22Rv1 (cell line): ENCODE measurements at regions not wholly inside any gene's neighbourhood (a gene's known extent, or its start where the extent isn't known, plus 50 kb on each side); places are given as distances from the start of the nearest gene placed in this dataset.
"Not testable (repeated sequence)": the region's sequence is repeated elsewhere in the genome, so short reads cannot be mapped to it uniquely, and the experiment has no call there.

Experiments
- H3K27ac ChIP-seq: fragments of 450-650 bp; 2 replicates; pipeline ENCODE4 v1.5.1; 2017
- CTCF ChIP-seq: fragments of 450-650 bp; IDR thresholded peaks from 2 replicates; pipeline ENCODE4 v1.5.1; 2017; ENCODE audit warnings: mild to moderate bottlenecking
- ZFX ChIP-seq: fragments of 450-650 bp; IDR thresholded peaks from 2 replicates; pipeline ENCODE4 v1.6.1; 2017; ENCODE audit warnings: antibody characterized with exemption, borderline replicate concordance

GRCh38 chrX:96102997-96103396, 581.6 kb upstream of the DIAPH2 start:
- no peak for TF ChIP-seq CTCF
- no peak for TF ChIP-seq ZFX
- H3K27ac ChIP-seq = no peak overlapping the region

- H3K27ac ChIP-seq = no peak overlapping the region
- no peak for TF ChIP-seq ZFX
- no peak for TF ChIP-seq CTCF
These were observed 572.0 kb upstream of the DIAPH2 start for GRCh38 chrX:96112689-96113088.

- no peak overlapping the region for H3K27ac ChIP-seq
- peak; percentile 28 for TF ChIP-seq CTCF
- no peak for TF ChIP-seq ZFX
These were observed 558.5 kb upstream of the DIAPH2 start for GRCh38 chrX:96126182-96126581.

- H3K27ac ChIP-seq = not testable (repeated sequence)
These were observed 556.6 kb upstream of the DIAPH2 start for GRCh38 chrX:96128058-96128457.

GRCh38 chrX:96140796-96141195, 543.8 kb upstream of the DIAPH2 start:
- no peak overlapping the region for H3K27ac ChIP-seq
- TF ChIP-seq ZFX (no peak), CTCF (no peak)

- TF ChIP-seq CTCF (no peak), ZFX (no peak)
- H3K27ac ChIP-seq = no peak overlapping the region
These were observed 537.0 kb upstream of the DIAPH2 start for GRCh38 chrX:96147681-96148080.

GRCh38 chrX:96170626-96171025, 514.0 kb upstream of the DIAPH2 start:
- no peak overlapping the region for H3K27ac ChIP-seq
- TF ChIP-seq CTCF = no peak
- no peak for TF ChIP-seq ZFX

GRCh38 chrX:96176921-96177320, 507.7 kb upstream of the DIAPH2 start:
- no peak for TF ChIP-seq CTCF
- TF ChIP-seq ZFX = no peak
- H3K27ac ChIP-seq = no peak overlapping the region
